ENCODE measurements at regions not wholly inside any gene's neighbourhood (a gene's known extent, or its start where the extent isn't known, plus 50 kb on each side); places are given as distances from the start of the nearest gene placed in this dataset.

GRCh38 chr3:145536461-145536860 lies 624.5 kb downstream of the PLOD2 start:
- Mint-ChIP-seq H3K36me3 (ENCODE audit: insufficient read depth) (no peaks in the 10 kb centered on the region), H3K4me1 (ENCODE audit: low read depth) (no peaks in the 10 kb centered on the region), H3K27me3 (no peaks in the 10 kb centered on the region), H3K4me3 (ENCODE audit: low read depth) (no peak overlapping the region), H3K27ac (no peak overlapping the region), H3K9me3 (ENCODE audit: low read depth) (peaks cover 5% of the 10 kb centered on the region)
- no peak for DNase-seq (ENCODE audit: low spot score, unreplicated experiment)
- no peak for TF ChIP-seq CTCF (IDR thresholded peaks at IDR 0.05; ENCODE audit: unreplicated experiment)

- Mint-ChIP-seq H3K27ac (peak overlapping the region; percentile 40), H3K4me3 (ENCODE audit: low read depth) (no peak overlapping the region), H3K27me3 (no peaks in the 10 kb centered on the region), H3K36me3 (ENCODE audit: insufficient read depth) (no peaks in the 10 kb centered on the region), H3K9me3 (ENCODE audit: low read depth) (peaks cover 8% of the 10 kb centered on the region), H3K4me1 (ENCODE audit: low read depth) (peaks cover 13% of the 10 kb centered on the region)
- TF ChIP-seq CTCF (IDR thresholded peaks at IDR 0.05; ENCODE audit: unreplicated experiment), result no peak
- DNase-seq (ENCODE audit: low spot score, unreplicated experiment), result no peak
Measured at GRCh38 chr3:145550522-145550921, 610.5 kb downstream of the PLOD2 start.

GRCh38 chr3:145557405-145557804 lies 603.6 kb downstream of the PLOD2 start:
- Mint-ChIP-seq H3K36me3 (ENCODE audit: insufficient read depth) (no peaks in the 10 kb centered on the region), H3K9me3 (ENCODE audit: low read depth) (peaks cover 4% of the 10 kb centered on the region), H3K4me1 (ENCODE audit: low read depth) (no peaks in the 10 kb centered on the region), H3K4me3 (ENCODE audit: low read depth) (no peak overlapping the region), H3K27ac (no peak overlapping the region), H3K27me3 (no peaks in the 10 kb centered on the region)
- TF ChIP-seq CTCF (IDR thresholded peaks at IDR 0.05; ENCODE audit: unreplicated experiment), result no peak
- DNase-seq (ENCODE audit: low spot score, unreplicated experiment), result no peak

GRCh38 chr3:145578471-145578870 lies 582.5 kb downstream of the PLOD2 start:
- Mint-ChIP-seq H3K4me1 (ENCODE audit: low read depth) (peaks cover 21% of the 10 kb centered on the region), H3K27ac (no peak overlapping the region), H3K27me3 (no peaks in the 10 kb centered on the region), H3K36me3 (ENCODE audit: insufficient read depth) (peaks cover 2% of the 10 kb centered on the region), H3K4me3 (ENCODE audit: low read depth) (no peak overlapping the region), H3K9me3 (ENCODE audit: low read depth) (peaks cover 10% of the 10 kb centered on the region)
- TF ChIP-seq CTCF (IDR thresholded peaks at IDR 0.05; ENCODE audit: unreplicated experiment), result no peak
- no peak for DNase-seq (ENCODE audit: low spot score, unreplicated experiment)

GRCh38 chr3:145581694-145582093 lies 579.3 kb downstream of the PLOD2 start:
- peaks cover 10% of the 10 kb centered on the region for H3K9me3 Mint-ChIP-seq (ENCODE audit: low read depth)
- H3K4me3 Mint-ChIP-seq (ENCODE audit: low read depth), result no peak overlapping the region
- H3K27me3 Mint-ChIP-seq, result no peaks in the 10 kb centered on the region
- no peak for DNase-seq (ENCODE audit: low spot score, unreplicated experiment)
- peaks cover 2% of the 10 kb centered on the region for H3K36me3 Mint-ChIP-seq (ENCODE audit: insufficient read depth)
- TF ChIP-seq CTCF (IDR thresholded peaks at IDR 0.05; ENCODE audit: unreplicated experiment), result no peak
- H3K4me1 Mint-ChIP-seq (ENCODE audit: low read depth), result peaks cover 19% of the 10 kb centered on the region
- H3K27ac Mint-ChIP-seq, result peak overlapping the region; percentile 47

Measured in progenitor cell of endocrine pancreas (in vitro differentiated cells).